HG03460 (cell line): ENCODE measurements at regions not wholly inside any gene's neighbourhood (a gene's known extent, or its start where the extent isn't known, plus 50 kb on each side); places are given as distances from the start of the nearest gene placed in this dataset.
"Not testable (repeated sequence)": the region's sequence is repeated elsewhere in the genome, so short reads cannot be mapped to it uniquely, and the experiment has no call there.

Experiments
- ATAC-seq: cut with Tn5 transposase; IDR thresholded peaks from one replicate; pipeline ENCODE4 v1.9.1; 2021; ENCODE audit not compliant: unreplicated experiment

DNA sequence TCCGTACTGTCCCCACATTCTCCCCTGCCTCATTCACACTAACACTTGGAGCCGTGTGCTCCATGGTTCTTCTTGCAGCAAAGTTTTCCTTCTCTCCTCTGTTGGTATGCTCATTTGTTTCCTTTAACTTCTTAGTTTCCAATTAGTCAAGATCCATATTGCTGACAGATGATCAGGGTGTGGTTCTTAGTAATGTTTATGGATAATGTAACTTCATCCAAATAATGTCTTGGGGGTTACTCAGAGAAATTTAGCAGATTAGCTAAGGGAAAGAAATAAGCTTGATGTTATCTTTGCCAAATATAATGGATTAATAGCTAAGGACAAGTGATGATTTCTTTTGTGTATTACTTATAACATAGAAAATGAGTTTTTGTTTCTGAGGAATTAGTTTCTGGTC is 174.4 kb downstream of the NUFIP1 start:
- ATAC-seq, result no peak

DNA sequence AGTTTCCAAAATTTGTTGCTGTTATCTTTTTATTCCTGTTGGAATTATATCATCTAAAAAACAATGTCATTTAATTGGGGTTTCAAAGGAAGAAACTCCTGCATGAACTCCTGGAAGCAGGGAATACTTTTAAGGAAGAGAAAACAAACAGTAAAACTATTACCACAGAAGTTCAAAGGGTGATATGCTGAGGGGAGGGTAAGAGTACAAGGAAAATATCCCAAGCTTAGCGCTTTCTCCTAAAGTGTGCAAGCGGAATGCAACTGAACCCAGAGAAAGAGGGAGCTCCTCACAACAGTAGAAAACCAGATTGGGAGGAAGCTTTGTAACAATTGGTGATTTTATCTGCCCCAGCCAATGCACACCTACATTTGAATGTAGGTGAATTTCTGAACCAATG is 175.1 kb downstream of the NUFIP1 start:
- ATAC-seq, result no peak

DNA sequence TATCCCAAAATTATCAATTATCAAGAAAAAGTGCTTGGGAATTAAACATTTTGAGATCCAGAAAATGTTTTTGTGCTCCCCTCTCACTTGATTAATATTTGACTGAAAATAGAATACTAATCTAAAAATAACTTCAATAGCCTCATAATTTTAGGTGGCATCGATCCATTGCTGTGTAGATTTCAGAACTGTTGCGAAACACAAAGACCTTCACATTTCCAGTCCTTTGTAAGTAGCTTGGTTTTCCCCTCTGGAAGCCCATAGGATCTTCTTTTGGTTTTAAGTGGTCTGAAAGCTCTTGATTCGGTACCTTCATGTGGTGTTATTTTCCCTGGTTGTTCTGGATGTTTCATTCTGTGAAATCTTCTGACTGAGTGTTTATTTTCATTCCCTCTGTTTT is 176.5 kb downstream of the NUFIP1 start:
- ATAC-seq, result no peak

DNA sequence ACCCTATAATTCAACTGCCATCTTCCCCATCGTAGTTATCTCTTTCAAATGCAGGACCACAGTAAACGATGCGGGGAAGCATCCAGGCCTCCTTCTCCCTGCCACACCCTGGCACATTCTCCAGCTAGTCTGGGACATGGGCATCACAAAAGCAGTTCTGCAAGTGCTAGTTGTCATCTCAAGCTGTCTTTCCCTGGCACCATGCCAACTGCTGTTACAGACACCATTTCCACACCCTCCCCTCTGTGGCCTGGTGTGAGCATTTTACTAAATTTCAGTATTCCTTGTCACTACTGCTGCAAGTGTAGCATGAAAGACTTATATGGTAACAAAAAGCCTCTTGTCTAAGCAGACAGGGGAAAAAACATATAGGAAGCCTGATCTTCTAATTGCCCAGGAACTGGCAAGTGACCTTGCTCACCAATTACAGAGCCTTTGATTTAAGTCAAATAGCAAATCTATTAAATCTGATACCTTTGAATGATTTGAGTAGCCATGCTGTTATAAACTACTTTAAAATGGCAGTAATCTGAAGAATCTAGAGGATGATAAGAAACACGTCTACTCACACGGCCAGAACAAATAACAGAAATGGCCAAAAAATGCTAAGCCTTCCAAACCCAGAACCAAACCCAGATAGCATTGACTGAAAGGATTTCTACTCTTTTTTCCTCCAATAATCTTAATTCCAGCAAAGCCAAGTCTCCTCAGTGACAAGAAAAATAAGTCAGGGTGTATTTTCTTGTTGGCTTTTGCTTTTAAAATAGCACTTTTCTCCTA is 179.0 kb downstream of the NUFIP1 start:
- ATAC-seq, result no peak

DNA sequence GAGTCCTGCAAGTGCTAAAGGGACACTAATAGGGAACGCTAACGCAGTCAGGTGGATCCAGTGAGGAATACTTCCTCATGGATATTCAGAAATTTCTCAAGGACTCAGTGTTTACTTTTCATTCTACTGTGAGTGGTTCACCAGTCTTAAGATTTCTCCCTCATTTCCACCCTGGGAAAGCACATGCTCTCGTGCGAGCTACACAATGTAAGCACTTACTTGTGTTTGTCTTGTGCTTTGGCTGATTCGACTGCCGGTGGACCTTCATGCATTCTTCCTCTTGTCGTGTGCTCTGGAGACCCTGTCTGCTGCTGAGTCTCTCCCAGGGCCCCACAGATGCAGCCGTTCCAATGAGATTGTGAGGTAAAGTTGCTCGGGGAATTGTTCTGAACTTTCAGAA is 180.1 kb downstream of the NUFIP1 start:
- ATAC-seq, result no peak

DNA sequence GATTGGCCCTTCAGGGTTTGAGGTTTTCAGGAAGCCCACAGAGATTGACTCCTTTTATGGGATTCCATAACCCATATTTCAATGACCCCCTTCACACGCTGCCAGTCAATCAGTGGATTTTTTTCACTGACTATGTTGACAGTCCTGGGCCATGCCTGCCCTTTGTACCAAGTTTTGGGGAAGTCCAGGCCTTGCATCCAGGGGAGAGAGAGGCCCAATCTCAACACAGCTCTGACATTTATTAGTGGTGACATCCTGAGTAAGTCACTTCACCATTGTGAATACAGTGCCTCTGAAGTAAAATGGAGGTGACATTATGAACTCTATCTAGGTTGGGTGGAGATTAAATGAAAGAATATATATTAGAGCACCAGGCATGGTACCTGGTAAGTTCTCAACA is 181.1 kb downstream of the NUFIP1 start:
- ATAC-seq, result no peak

DNA sequence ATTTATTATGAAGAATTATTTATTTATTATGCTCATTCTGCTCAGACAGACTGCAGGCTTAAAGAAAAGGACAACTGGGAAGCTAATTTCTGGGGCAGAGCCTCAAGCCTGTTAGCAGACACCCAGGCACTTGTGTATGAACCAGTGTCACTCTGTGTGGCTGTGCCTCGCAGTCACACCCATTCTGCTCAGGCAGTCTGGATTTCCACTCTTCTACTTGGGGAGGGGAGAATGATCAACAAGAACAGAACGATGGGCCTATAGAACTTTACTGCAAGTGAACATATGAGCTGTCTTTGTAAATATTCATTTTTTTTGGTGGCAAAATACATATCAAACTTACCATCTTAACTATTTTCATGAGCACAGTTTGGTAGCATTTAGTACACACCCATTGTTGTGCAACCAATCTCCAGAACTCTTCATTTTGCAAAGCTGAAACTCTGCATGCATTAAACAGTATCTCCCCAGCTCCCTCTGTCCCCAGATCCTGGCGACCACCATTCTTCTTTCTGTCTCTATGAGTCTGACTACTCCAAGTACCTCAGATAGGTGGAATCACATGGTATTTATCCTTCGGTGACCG is 181.7 kb downstream of the NUFIP1 start:
- no peak for ATAC-seq

DNA sequence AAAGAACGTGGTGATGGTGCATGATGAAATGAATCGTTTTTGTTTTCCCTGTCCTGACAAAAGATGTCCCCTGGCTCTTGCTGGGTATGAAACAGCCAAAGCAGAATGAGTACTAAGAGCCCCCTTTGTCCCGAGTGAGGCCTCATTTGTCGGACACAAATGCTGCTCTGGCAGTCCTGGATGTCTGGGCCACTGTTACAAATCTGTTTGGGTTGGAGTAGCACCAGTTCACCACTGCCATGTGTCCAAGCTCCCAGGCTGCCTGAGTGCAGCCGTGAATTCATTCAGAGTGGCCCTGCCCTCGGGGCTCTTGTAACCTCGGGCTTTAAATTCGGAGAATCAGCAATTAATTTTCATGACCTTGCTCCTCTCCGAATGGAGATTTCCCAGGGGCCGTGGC is 182.4 kb downstream of the NUFIP1 start:
- ATAC-seq, result no peak

DNA sequence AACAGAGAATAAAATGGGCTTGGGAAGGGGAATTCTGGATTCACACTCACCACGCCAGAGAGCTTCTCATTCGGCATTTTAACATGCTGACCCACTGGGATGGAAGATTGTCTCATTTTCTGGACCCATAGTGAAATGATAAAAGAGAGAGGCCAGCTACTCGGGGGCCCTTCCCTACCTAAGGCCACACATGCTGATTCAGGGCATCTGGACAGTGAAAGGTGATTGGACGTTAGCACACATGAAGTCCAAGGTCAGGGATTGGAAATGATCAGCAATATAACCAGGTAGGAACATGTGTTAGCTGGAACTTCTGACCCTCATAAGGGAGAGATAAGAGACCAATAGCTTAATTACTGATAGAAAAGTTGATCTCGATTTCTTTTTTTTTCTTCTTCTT is 183.7 kb downstream of the NUFIP1 start:
- ATAC-seq, result no peak

DNA sequence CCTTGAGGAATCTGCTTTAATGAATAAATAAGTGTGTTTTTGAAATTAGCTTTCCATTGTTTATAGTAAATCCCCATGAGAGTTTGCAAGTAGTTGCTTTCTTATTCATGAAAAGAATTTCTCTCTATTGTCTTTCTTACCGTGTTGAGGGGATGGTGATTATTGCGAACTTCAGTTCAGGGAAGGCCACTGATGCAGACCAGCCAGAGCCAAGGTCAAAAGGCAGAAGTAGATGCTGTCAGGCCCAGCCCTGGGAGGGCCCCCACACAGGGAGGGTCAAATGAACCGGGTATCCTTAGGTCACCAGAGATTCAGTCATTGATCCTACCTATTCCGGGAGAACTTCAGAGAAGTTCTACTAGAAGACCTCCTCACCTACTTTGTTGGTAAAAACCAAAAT is 185.9 kb downstream of the NUFIP1 start:
- no peak for ATAC-seq

DNA sequence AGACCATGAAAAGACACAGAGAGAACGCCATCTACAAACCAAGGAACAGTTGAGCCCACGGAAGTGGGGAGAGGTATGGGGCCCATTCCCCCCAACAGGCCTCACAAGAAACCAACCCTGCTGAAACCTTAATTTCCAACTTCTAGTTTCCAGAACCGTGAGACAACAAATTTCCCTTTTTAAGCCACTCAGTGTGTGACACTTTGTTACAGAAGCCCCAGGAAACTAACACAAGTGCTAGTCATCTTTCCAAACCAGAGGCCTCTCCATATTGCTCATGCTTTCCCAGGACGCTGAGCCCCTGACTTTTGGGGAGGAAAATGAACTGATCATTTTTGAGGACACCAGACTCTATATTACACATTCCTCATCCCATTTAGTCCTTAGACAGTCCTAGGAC is 186.8 kb downstream of the NUFIP1 start:
- ATAC-seq, result no peak

DNA sequence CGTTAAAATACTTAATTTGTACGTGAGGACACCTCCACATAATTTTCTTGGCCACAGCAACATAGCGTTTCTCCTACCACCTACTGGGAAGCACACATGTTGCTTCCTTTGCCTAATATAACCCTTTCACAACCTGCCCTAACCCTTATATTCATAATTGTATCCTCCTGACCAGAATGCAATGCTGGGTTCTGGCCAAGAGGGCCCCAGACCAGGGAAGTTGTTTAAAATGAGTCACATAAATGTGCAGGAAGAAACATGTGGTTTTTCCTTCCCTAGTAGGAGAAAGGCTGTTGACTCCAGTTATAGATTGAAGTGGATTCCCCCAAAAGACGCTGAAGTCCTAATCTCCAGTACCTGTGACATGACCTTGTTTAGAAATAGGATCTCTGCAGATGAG is 187.3 kb downstream of the NUFIP1 start:
- no peak for ATAC-seq

DNA sequence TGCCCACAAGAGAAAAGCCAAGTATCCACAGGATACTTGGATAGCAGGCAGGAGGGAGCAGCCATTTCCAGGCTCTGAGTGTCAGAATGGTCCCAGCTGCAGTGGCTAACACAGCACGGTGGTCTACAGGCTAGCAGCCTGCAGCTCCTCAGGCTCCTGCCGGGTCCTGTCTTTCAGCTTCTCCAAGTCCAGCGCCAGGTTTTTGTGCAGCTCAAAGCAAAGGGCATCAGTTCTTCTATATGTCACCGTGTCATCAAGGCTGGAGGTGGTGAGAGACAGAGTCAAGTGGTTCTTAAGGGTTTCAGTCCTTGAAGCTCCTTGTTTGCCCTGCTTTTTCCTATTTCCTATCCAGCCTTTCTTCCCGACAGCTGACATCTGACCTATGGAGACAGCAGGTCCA is 188.6 kb downstream of the NUFIP1 start:
- ATAC-seq, result no peak

DNA sequence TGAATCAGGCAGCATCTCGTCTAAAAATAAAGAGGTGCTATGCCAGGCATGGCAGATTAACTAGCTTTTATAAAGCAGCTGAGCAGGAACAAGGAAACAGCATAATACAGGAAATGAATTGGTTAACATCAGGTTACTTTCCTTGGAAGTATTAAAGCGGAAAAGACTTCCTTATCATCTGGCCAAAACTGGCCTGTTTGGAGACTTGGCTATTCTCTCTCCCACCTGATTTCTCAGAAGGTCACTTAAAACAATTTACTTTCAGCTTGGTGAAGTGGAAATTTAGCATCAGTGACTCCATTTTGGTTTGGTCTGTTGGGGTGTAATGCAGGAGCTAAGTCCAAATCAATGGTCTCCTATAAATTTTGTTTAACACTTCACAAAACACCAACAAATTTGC is 191.6 kb downstream of the NUFIP1 start:
- no peak for ATAC-seq

DNA sequence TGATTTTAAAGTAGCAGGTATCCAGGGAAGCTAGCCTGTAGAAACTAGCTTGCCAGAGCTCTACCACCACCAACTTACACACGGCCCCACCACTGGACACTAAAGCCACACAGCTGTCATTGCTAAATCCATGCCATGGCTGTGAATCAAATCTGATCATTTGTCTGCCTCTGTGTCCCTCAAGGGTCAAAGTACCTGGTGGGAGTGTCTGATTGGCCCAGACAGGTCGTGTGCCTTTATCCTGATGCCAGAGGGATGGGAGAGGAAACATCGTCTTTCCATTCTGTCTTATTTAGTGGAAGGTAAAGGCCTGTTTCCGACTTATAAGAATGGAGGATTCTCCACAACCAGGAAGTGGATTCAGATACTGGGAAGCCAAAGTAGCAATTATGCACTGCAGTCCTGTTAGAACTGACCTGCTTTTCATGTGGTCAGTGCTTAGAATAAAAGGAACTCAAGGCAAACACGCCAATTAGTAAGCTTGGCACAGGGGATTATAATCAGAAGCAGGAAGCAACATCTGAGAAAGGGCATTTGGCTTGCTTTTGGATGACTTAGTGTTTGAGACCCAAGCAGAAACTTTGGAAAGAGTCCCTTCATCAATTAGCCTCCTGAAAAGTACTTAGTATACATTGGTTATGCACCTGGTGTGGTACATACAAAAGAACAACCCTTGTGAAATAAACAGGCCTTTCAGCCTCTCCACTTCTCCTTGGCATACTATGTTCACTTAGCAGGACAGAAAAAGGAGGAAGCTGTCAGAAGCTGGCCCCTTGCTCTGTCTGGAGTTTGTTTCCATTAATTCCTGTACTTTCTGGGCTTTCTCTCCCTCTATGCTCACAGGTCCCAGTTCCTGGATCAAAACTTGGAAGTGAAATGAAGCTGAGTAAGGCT is 192.4 kb downstream of the NUFIP1 start:
- ATAC-seq, result no peak

DNA sequence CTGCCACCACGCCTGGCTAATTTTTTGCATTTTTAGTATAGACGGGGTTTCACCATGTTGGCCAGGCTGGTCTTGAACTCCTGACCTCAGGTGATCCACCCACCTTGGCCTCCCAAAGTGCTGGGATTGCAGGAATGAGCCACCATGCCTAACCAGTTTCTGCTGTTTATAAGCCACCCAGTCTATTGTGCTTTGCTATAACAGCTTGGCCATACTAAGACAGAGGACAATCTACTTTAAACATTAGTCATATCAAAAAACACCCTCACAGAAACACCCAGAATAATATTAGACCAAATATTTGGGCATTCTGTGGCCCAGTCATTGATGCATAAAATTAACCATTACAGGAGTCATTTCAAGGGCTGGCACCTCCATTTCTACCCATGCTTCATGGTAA is 193.2 kb downstream of the NUFIP1 start:
- not testable (repeated sequence) for ATAC-seq

DNA sequence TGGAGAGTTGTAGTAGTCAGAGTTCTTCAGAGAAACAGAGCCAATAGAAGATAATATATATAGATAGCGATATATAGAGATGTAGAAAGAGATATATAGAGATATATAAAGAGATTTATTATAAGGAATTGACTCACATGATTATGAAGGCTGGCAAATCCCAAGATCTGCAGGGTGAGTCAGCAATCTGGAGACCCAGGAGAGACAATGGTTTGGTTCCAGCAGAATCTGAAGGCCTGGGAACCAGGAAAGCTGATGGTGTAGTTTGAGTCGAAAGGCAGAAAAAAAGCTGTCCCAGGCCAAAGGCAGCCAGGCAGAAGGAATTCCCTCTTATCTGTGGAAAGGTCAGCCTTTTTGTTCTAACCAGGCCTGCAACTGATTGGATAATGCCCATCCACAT is 194.1 kb downstream of the NUFIP1 start:
- ATAC-seq, result no peak

DNA sequence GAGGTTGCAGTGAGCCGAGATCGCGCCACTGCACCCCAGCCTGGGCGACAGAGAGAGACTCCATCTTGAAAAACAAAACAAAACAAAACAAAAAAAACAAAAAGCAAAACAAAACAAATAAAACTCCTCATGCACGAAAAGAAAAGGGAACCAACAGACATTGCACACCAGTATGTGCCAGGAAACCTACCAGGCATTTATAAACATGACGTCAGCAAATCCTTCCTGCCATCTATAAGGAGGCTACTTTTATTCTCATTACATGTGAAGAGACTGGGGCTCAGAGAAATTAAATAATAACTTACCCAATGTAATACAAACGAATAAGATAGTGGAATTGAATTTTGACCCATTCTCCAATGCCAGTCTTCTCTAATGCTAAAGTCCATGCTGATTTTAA is 197.2 kb downstream of the NUFIP1 start:
- ATAC-seq, result no peak

DNA sequence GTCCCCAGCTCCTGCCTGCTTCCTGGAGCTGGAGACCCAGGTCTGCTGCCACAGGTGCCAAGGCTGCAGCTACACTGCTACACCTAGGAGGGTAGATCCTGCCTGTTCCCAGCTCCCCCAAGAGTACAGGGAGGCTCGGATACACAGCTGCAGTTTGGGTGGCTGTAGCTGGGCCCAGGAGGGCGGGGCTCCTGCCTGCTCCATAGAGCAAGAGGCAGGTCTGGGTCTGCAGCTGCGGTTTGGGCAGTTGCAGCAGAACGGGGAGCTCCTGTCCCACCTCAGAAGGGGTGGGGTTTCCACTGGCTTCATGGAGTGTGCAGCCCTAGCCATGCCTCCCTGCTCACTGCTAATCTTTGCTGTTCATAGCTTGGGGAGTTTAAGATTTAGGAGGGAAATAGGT is 199.0 kb downstream of the NUFIP1 start:
- ATAC-seq, result no peak

DNA sequence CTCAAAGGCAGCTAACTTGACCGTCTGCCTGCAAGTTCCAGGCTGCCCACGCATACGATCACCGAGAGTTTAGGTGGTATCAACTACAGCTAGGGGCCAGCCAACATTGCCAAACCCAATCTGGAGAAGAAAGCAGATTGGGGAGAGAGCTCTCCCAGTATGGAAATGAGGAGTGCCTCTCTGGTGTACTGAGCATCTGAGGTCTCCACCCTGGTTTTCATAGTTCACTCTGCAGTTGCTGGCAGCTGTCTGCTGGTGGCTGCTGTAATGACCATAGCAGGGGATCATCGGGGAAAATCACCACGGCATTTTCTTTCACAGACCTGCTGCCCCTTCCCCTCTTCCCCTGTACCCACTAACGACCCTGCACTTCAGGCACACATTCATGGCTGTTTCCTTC is 201.7 kb downstream of the NUFIP1 start:
- no peak for ATAC-seq

DNA sequence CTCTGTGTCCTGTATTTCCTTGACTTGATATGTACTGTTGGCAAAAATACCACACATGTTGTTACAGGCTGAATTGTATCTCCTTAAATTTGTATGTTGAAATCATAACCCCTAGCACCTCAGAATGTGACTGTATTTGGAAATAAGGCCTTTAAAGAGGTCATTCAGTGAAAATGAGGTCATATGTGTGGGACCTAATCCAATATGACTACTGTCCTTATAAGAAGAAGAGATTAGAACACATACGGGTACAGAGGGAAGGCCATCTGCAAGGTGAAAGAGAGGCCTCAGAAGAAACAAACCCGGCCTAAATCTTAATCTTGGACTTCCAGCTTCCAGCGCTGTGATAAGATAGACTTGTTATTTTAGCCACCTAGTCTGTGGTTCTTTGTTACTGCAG is 202.5 kb downstream of the NUFIP1 start:
- no peak for ATAC-seq

DNA sequence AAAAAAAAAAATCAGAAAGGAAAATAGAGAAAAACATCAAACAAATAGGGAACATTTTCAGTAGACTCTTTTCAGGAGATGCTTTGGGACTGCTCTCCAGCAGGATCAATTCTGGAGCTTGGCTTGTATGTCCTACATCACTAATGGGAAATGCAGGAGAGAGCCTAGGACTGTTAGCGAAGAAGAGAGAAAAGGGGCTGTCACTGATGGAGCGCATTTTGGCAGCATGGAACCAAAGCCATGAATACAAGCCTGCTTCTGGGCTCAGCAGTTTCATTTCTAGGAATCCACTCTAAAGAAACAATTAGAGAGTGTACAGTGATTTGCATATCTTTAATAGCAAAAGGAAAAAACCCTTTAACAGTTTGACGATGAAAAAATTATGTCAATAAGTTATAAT is 203.9 kb downstream of the NUFIP1 start:
- no peak for ATAC-seq
